K562 (cell line): ENCODE measurements at regions not wholly inside any gene's neighbourhood (a gene's known extent, or its start where the extent isn't known, plus 50 kb on each side); places are given as distances from the start of the nearest gene placed in this dataset.
A peak's percentile ranks its signal among the peaks of the same experiment; 100 is the strongest.

Experiments used
- ATAC-seq: fragments of 200-7000 bp; cut with Tn5 transposase; 3 replicates; pipeline ENCODE4 v1.9.1; 2020; ENCODE audit warnings: moderate library complexity
- BruUV-seq: library from RNA; stranded (reverse); fragments of 400-500 nt; replicated peaks from 2 replicates; lab custom pipeline; 2021; lab: Mats Ljungman, UMichigan
- CTCF ChIA-PET: fragments of 300-600 bp; formaldehyde crosslinking; extraction: SDS; loops from one replicate; lab custom pipeline; 2021; ENCODE audit warnings: low intra/inter-chr PET ratio; lab: Yijun Ruan, JAX
- POLR2A ChIA-PET: fragments of 300-600, 350-650 bp; sonication (Branson Sonifier 250); formaldehyde crosslinking; extraction: SDS; loops from one replicate; lab custom pipeline; 2021; ENCODE audit warnings: antibody characterized with exemption, inconsistent platforms; lab: Yijun Ruan, JAX
- DNase-seq, 4 experiments: peaks; one replicate each; pipeline versions ENCODE4 v3.0.0 to v3.0.0-alpha.2; 2011 to 2018; ENCODE audit warnings: low spot score in 3 of 4, mixed read lengths in 3 of 4; ENCODE audit errors: extremely low read depth in 1 of 4
- FAIRE-seq: peaks from 2 replicates; lab custom pipeline; 2011; peaks lifted over from hg19 to GRCh38; lab: Jason Lieb, UNC
- H2AFZ ChIP-seq: 2 replicates; pipeline ENCODE4 v1.6.0; 2011; ENCODE audit warnings: low read depth, low read length, control low read depth, inconsistent platforms
- H3K27ac ChIP-seq: fragments of 200-600 bp; 3 replicates; pipeline ENCODE4 v1.8.0; 2011; ENCODE audit warnings: low read depth, mild to moderate bottlenecking, control low read depth, inconsistent platforms, low read length, moderate library complexity, mixed read lengths; ENCODE audit errors: extremely low read depth
- H3K27me3 ChIP-seq, 2 experiments: fragments of 300-600 bp in 1 of 2; 2 replicates in 1 of 2; 3 replicates in 1 of 2; pipeline versions ENCODE4 v1.6.0 to v1.8.0; 2011; ENCODE audit warnings: inconsistent platforms in 2 of 2, low read length in 2 of 2, mild to moderate bottlenecking in 1 of 2, mixed read lengths in 1 of 2, moderate library complexity in 1 of 2; ENCODE audit not compliant: control insufficient read depth in 2 of 2, insufficient read depth in 2 of 2
- H3K36me3 ChIP-seq: fragments of 300-600 bp; 3 replicates; pipeline ENCODE4 v1.8.0; 2011; ENCODE audit warnings: mild to moderate bottlenecking, low read length, inconsistent platforms; ENCODE audit not compliant: control insufficient read depth, insufficient read depth
- H3K4me1 ChIP-seq, 2 experiments: fragments of 200-600 bp in 1 of 2; replicated peaks in 1 of 2; 2 replicates in 1 of 2; 3 replicates in 1 of 2; pipeline versions ENCODE4 v1.5.1 to v1.8.0; 2011; ENCODE audit warnings: inconsistent platforms in 2 of 2, low read length in 2 of 2, mild to moderate bottlenecking in 1 of 2, mixed read lengths in 1 of 2, moderate library complexity in 1 of 2; ENCODE audit not compliant: control insufficient read depth in 2 of 2, insufficient read depth in 2 of 2
- H3K4me2 ChIP-seq: 2 replicates; pipeline ENCODE4 v1.6.1; 2011; ENCODE audit warnings: low read length, control low read depth, inconsistent platforms, mixed read lengths; ENCODE audit not compliant: insufficient read depth
- H3K4me3 ChIP-seq: fragments of 200-600 bp; sonication (generic), shearing (Covaris generic); 2 replicates; pipeline ENCODE4 v1.5.1; 2016; ENCODE audit warnings: control low read depth, inconsistent platforms
- H3K79me2 ChIP-seq: fragments of 200-600 bp; 3 replicates; pipeline ENCODE4 v1.8.0; 2011; ENCODE audit warnings: low read length, inconsistent platforms; ENCODE audit not compliant: control insufficient read depth, insufficient read depth
- H3K9ac ChIP-seq, 2 experiments: 2 replicates each; pipeline versions ENCODE4 v1.6.0 to v1.6.1; 2011; ENCODE audit warnings: low read depth in 2 of 2, low read length in 2 of 2, control low read depth in 1 of 2, inconsistent platforms in 1 of 2, mild to moderate bottlenecking in 1 of 2, mixed read lengths in 1 of 2; ENCODE audit not compliant: insufficient read depth in 1 of 2
- H3K9me1 ChIP-seq: one replicate; pipeline ENCODE4 v1.6.0; 2011; ENCODE audit warnings: inconsistent platforms, mild to moderate bottlenecking, low read length, moderate library complexity; ENCODE audit not compliant: control insufficient read depth, insufficient read depth
- H3K9me3 ChIP-seq: replicated peaks from 2 replicates; pipeline ENCODE4 v1.5.1; 2011; ENCODE audit warnings: low read depth, low read length, inconsistent platforms; ENCODE audit not compliant: control insufficient read depth, insufficient read depth
- H4K20me1 ChIP-seq: replicated peaks from 2 replicates; pipeline ENCODE4 v1.6.1; 2011; ENCODE audit warnings: low read length, inconsistent platforms, mixed read lengths; ENCODE audit not compliant: control insufficient read depth, insufficient read depth
- CEBPG ChIP-seq, 3 experiments: fragments of 200-800 bp in 1 of 3; sonication (Bioruptor generic) in 1 of 3; sonication (generic) in 1 of 3; formaldehyde crosslinking in 1 of 3; IDR thresholded peaks in 2 of 3; conservative IDR thresholded peaks in 1 of 3; 2 replicates each; pipeline versions ENCODE4 v1.6.1 to v1.8.0; 2016 to 2022; ENCODE audit warnings: missing compliant biosample characterization in 2 of 3, missing genetic modification characterization in 2 of 3, mild to moderate bottlenecking in 1 of 3, missing genetic modification reagents in 1 of 3
- DEAF1 ChIP-seq: fragments of 450-650 bp; formaldehyde crosslinking; IDR thresholded peaks from 2 replicates; pipeline ENCODE4 v1.4.0; 2020; ENCODE audit warnings: mild to moderate bottlenecking, moderate library complexity
- ETV1 ChIP-seq: fragments of 450-650 bp; conservative IDR thresholded peaks from 2 replicates; pipeline ENCODE4 v1.6.1; 2016; ENCODE audit warnings: missing genetic modification characterization, control low read depth, low read depth, missing compliant biosample characterization
- FOXA3 ChIP-seq, 2 experiments: fragments of 450-650 bp in 1 of 2; sonication (generic) in 1 of 2; formaldehyde crosslinking; IDR thresholded peaks in 1 of 2; conservative IDR thresholded peaks in 1 of 2; 2 replicates each; pipeline versions ENCODE4 v1.4.0 to v1.8.0; 2020 to 2022; ENCODE audit warnings: mild to moderate bottlenecking in 2 of 2, missing genetic modification reagents in 1 of 2
- KDM1A ChIP-seq, 2 experiments: fragments of 450-650 bp; IDR thresholded peaks; 2 replicates each; pipeline ENCODE4 v1.6.1; 2016; ENCODE audit warnings: mild to moderate bottlenecking in 2 of 2
- MAZ ChIP-seq, 2 experiments: fragments of 450-650 bp in 1 of 2; sonication (generic) in 1 of 2; formaldehyde crosslinking; IDR thresholded peaks in 1 of 2; conservative IDR thresholded peaks in 1 of 2; 2 replicates each; pipeline versions ENCODE4 v1.4.0 to v1.5.0; 2020; ENCODE audit warnings: mild to moderate bottlenecking in 1 of 2, missing genetic modification reagents in 1 of 2
- MCM7 ChIP-seq, 2 experiments: fragments of 450-650 bp; IDR thresholded peaks; 2 replicates each; pipeline ENCODE4 v1.6.1; 2016 to 2018
- NFE2L1 ChIP-seq: fragments of 450-650 bp; IDR thresholded peaks from 2 replicates; pipeline ENCODE4 v1.6.1; 2016; ENCODE audit warnings: missing genetic modification characterization, low read depth, mild to moderate bottlenecking, missing compliant biosample characterization, moderate library complexity, borderline replicate concordance
- NR2C1 ChIP-seq, 2 experiments: fragments of 450-650 bp; IDR thresholded peaks; 2 replicates each; pipeline ENCODE4 v1.6.1; 2017; ENCODE audit warnings: mild to moderate bottlenecking in 2 of 2, antibody characterized with exemption in 1 of 2, inconsistent platforms in 1 of 2, missing compliant biosample characterization in 1 of 2, missing genetic modification characterization in 1 of 2
- NR3C1 ChIP-seq: sonication (generic); formaldehyde crosslinking; IDR thresholded peaks from 2 replicates; pipeline ENCODE4 v1.8.1; 2022; ENCODE audit warnings: missing genetic modification reagents
- PHTF2 ChIP-seq: fragments of 250-450 bp; sonication (Bioruptor Pico); IDR thresholded peaks from 2 replicates; pipeline ENCODE4 v1.5.0; 2021; ENCODE audit warnings: mild to moderate bottlenecking
- PTBP1 ChIP-seq: fragments of 200-400 bp; formaldehyde crosslinking; IDR thresholded peaks from 2 replicates; pipeline ENCODE4 v1.6.1; 2017; ENCODE audit warnings: low read depth, low read length
- RCOR1 ChIP-seq, 2 experiments: IDR thresholded peaks; 2 replicates each; pipeline ENCODE4 v1.6.1; 2012; ENCODE audit warnings: low read depth in 2 of 2, low read length in 2 of 2, borderline replicate concordance in 1 of 2, improper control_type of control experiment in 1 of 2
- SP1 ChIP-seq: sonication (generic); formaldehyde crosslinking; IDR thresholded peaks from 2 replicates; pipeline ENCODE4 v1.8.1; 2022; ENCODE audit warnings: mild to moderate bottlenecking, missing genetic modification reagents
- SPI1 ChIP-seq: IDR thresholded peaks from 2 replicates; pipeline ENCODE4 v1.6.1; 2011; ENCODE audit warnings: low read depth, low read length, control low read depth, borderline replicate concordance
- YBX1 ChIP-seq: fragments of 450-650 bp; IDR thresholded peaks from 2 replicates; pipeline ENCODE4 v1.7.1; 2016; ENCODE audit warnings: mild to moderate bottlenecking
- ZC3H11A ChIP-seq: IDR thresholded peaks from 2 replicates; pipeline ENCODE4 v1.6.1; 2012; ENCODE audit warnings: low read depth, low read length, improper control_type of control experiment
- ZNF134 ChIP-seq: fragments of 250-450 bp; sonication (Bioruptor Pico); conservative IDR thresholded peaks from 2 replicates; pipeline ENCODE4 v1.4.0; 2020
- ZNF79 ChIP-seq: fragments of 250-450 bp; sonication (Bioruptor Pico); IDR thresholded peaks from 2 replicates; pipeline ENCODE4 v1.4.0; 2020; ENCODE audit warnings: low read depth, mild to moderate bottlenecking, moderate library complexity
- WGBS: fragments of 100-300 bp; shearing (Covaris generic); methylation state at CpG from one replicate; pipeline ENCODE4 v1.1.6; 2016; ENCODE audit warnings: low coverage, mixed read lengths; ENCODE audit not compliant: insufficient coverage; ENCODE audit errors: missing lambda C conversion rate; 5-methylcytosine and 5-hydroxymethylcytosine counted together
- in situ Hi-C: fragments of 300-500 bp; cut with MboI; formaldehyde crosslinking; loops from 4 replicates; pipeline ENCODE4 v1.15.0; 2018; ENCODE audit warnings: inconsistent platforms, mixed read lengths
- intact Hi-C: fragments of 100-400 bp; cut with micrococcal nuclease; formaldehyde crosslinking; loops from 2 replicates; pipeline ENCODE4 v1.14.2; 2022
- TF ChIP-seq, protein P1 (sequence below): sonication (generic); formaldehyde crosslinking; IDR thresholded peaks from 2 replicates; pipeline ENCODE4 v1.9.0; 2022; ENCODE audit warnings: mild to moderate bottlenecking, missing genetic modification reagents

GRCh38 chr16:85179344-85180046, 67.2 kb upstream of the CIBAR2 start:
- Histone ChIP-seq H3K4me2 (no peak overlapping the region), H3K79me2 (peaks cover 85% of the 10 kb centered on the region), H3K4me3 (no peak overlapping the region), H3K9ac (peak overlapping the region in 1 of 2 experiments; percentile 21; a peak in 1 of 4 replicates), H3K9me1 (peaks cover 7% of the 10 kb centered on the region), H3K27me3 (no peaks in the 10 kb centered on the region), H3K4me1 (peaks cover 17 to 56% of the 10 kb centered on the region in 2 experiments), H3K9me3 (no peaks in the 10 kb centered on the region), H3K27ac (no peak overlapping the region), H4K20me1 (peaks cover 72% of the 10 kb centered on the region), H2AFZ (no peak overlapping the region), H3K36me3 (peaks cover 57% of the 10 kb centered on the region; the same call in 2 of the 3 replicates)
- ChIA-PET CTCF (no interaction called here), POLR2A (interaction anchor here (0.7 to 1.1 kb wide), 2 partner anchors 8 to 13 kb away, joined by 4 to 6 read pairs; no protein-coding TSS in a partner anchor)
- BruUV-seq = no TSS peak
- FAIRE-seq (no peak), ATAC-seq (no peak), DNase-seq (no peak)
- WGBS = 75% methylated on average over 15 of the region's 15 CpGs
- in situ Hi-C loops (no loop called here), intact Hi-C loops (no loop called here)
- 0 out of 2 replicates have a peak, but pooled peaks have one; percentile 75 for TF ChIP-seq PTBP1
- no peak for TF ChIP-seq ZNF79 (CRISPR knock-in tag)
- no peak for TF ChIP-seq NR3C1 (CRISPR knock-in tag)
- no peak for TF ChIP-seq NR2C1 (IDR thresholded peaks at IDR 0.05)
- no peak for TF ChIP-seq NR2C1 (tag; IDR thresholded peaks at IDR 0.05)
- TF ChIP-seq, protein P1, sequence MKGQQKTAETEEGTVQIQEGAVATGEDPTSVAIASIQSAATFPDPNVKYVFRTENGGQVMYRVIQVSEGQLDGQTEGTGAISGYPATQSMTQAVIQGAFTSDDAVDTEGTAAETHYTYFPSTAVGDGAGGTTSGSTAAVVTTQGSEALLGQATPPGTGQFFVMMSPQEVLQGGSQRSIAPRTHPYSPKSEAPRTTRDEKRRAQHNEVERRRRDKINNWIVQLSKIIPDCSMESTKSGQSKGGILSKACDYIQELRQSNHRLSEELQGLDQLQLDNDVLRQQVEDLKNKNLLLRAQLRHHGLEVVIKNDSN (CRISPR knock-in tag) = no peak
- TF ChIP-seq ZC3H11A = no peak
- no peak for TF ChIP-seq YBX1
- TF ChIP-seq KDM1A (IDR thresholded peaks at IDR 0.05) = peak; percentile 58 to 61; a peak in 3 of 4 replicates
- TF ChIP-seq MCM7 (IDR thresholded peaks at IDR 0.05) = no peak
- 0 out of 4 replicates have a peak, but pooled peaks of 1 of the 2 experiments have one; percentile 16 for TF ChIP-seq RCOR1 (IDR thresholded peaks at IDR 0.05; ENCODE audit: borderline replicate concordance in 1 of 2, low read depth in 2 of 2, low read length in 2 of 2)
- TF ChIP-seq ZNF134 (CRISPR knock-in tag) = no peak
- no peak for TF ChIP-seq MAZ (CRISPR knock-in tag; conservative IDR thresholded peaks at IDR 0.05 in 1 of 2, IDR thresholded peaks at IDR 0.05 in 1 of 2)
- 0 out of 4 replicates have a peak, but pooled peaks of 1 of the 2 experiments have one; percentile 20 for TF ChIP-seq FOXA3 (CRISPR knock-in tag; conservative IDR thresholded peaks at IDR 0.05 in 1 of 2, IDR thresholded peaks at IDR 0.05 in 1 of 2)
- no peak for TF ChIP-seq NFE2L1
- TF ChIP-seq CEBPG (CRISPR knock-in tag; IDR thresholded peaks at IDR 0.05) = 0 out of 2 replicates have a peak, but pooled peaks have one; percentile 10
- TF ChIP-seq CEBPG (tag; conservative IDR thresholded peaks at IDR 0.05 in 1 of 2, IDR thresholded peaks at IDR 0.05 in 1 of 2) = no peak
- TF ChIP-seq PHTF2 = no peak
- no peak for TF ChIP-seq SPI1
- no peak for TF ChIP-seq DEAF1 (CRISPR knock-in tag)
- TF ChIP-seq ETV1 (tag) = no peak
- no peak for TF ChIP-seq SP1
